Kidney glomerular epithelial cell (primary cell): ENCODE measurements at regions not wholly inside any gene's neighbourhood (a gene's known extent, or its start where the extent isn't known, plus 50 kb on each side); places are given as distances from the start of the nearest gene placed in this dataset.
"Not testable (repeated sequence)": the region's sequence is repeated elsewhere in the genome, so short reads cannot be mapped to it uniquely, and the experiment has no call there.

Experiments
- DNase-seq: peaks from one replicate; lab custom pipeline; 2025; lab: John Stamatoyannopoulos, UW

- DNase-seq = no peak
These were observed 95.1 kb upstream of the SLC22A23 start for GRCh38 chr6:3551716-3552511.

DNA sequence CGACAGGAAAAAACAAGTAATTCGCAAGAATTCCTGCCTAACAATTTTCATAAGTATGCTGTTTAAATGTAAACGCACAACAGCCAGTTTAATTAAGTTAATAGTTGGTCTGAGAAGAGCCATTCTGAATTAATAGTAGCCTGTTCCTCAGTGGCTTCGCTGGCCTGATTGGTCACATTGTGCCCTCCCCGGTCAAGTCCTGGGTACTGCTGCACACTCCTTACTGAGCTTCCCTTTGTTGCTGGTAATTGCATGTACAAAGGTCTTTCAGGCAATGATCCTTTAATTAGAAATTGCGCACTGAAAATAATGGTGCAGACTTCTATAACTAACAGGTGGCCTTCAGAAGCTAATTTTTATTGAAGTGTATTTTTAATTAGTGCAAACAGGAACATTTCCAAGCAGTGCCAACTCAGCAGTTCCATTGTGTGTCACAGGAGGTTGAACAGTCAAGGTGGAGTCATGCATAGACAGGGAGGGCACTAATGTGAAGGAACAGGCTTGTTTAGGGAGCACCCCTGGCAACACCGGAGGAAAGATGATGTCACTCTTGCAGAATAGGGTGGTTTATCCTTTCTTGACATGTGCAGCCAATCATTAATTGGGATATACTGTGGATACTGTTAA lies 92.6 kb upstream of the SLC22A23 start:
- DNase-seq = no peak

GRCh38 chr6:3546121-3546520 lies 89.3 kb upstream of the SLC22A23 start:
- DNase-seq = no peak

DNA sequence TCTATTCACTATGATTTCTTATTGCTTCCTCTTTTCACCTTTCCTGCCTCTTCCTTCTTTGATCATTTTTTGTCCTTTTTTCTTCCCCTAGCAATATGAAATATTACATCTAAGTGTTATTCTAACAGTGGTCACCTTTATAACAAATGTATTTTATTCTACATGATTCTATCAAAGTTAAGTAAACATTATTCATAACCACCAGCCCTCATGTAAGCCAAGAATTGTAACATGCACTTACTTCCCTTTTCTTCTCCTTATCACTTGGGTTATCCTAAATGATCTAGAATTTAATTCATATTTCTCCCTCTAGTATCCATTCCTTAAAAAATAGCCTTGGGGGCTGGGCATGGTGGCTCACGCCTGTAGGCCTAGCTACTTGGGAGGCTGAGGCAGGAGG lies 88.3 kb upstream of the SLC22A23 start:
- no peak for DNase-seq

- no peak for DNase-seq
These were observed 85.3 kb upstream of the SLC22A23 start for GRCh38 chr6:3542032-3542640.

DNA sequence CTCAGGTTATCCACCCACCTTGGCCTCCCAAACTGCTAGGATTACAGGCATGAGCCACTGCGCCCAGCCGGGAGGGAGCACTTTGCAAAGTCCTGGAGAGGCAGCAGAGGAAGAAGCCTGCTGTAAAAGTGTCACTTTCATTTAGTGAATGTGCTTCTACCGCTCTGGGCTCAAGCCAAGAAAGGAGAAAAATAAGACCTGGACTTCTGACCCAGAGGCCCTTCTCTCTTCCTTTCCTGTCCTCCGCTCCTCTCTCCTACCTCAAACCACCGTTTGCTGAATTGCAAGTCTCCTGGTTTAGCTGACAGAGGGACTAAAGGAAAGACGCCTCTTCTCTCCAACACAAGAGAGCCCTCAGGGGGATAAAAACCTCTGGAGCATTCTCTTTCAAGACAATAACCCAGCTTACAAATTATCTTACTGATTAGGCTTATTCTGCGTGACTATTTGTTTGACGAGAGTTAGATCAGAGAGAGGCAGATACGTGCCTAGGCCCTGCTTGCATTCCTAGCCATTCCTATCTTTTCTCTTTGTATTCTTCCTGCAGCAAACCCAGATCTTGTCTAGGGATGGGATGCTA lies 84.2 kb upstream of the SLC22A23 start:
- no peak for DNase-seq

GRCh38 chr6:3540253-3540820 lies 83.5 kb upstream of the SLC22A23 start:
- DNase-seq = no peak

GRCh38 chr6:3538536-3538935 lies 81.7 kb upstream of the SLC22A23 start:
- DNase-seq = no peak

- no peak for DNase-seq
These were observed 80.1 kb upstream of the SLC22A23 start for GRCh38 chr6:3536901-3537300.

DNA sequence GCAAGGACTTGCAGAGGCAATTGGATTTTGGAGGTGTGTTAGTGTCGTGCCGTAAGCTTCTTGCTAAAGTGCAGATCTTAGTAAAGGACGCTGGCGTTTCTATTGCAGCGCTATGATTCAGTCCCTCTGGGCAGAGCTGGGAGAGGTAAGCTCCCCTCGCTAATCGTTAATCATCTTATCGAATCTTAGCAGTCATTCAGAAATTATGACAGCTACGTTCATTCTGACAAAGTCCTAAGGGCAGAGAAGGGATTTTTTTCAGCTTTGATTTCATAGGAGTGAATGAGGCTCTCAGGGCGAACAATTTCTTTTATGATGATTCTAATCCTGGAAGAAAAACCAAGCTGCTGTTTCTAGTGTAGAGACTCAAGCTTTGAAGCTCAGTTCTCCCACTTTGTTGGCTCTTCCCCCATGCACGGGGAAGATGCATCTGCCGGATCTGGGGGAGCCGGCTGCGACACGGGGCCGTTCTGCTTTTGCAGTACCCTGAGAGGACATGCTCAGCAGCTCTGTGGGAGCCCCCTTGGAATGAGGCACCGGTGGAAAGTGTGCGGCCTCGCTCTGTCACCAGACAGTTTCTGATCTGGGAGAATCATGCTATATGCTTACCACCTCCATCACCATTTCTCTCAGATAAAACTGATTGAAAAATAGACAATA lies 79.1 kb upstream of the SLC22A23 start:
- no peak for DNase-seq

GRCh38 chr6:3535033-3535775 lies 78.4 kb upstream of the SLC22A23 start:
- no peak for DNase-seq

GRCh38 chr6:3534599-3534998 lies 77.7 kb upstream of the SLC22A23 start:
- no peak for DNase-seq

DNA sequence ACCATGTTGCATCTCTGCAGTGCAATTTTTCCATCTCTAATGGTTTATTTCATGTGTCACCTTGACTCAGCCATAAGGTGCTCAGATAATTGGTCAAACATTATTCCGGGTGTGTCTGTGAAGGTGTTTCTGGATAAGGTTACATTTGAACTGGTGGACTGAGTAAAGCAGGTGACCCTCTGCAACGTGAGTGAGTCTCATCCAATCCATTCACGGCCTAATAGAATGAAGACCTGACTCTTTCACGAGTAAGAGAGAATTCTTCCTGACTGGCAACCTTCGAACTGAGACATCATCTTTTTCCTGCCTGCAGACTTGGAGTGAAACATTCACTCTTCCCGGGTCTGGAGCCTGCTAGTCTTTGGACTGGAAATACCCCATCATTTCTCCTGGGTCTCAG lies 77.1 kb upstream of the SLC22A23 start:
- DNase-seq = no peak

DNA sequence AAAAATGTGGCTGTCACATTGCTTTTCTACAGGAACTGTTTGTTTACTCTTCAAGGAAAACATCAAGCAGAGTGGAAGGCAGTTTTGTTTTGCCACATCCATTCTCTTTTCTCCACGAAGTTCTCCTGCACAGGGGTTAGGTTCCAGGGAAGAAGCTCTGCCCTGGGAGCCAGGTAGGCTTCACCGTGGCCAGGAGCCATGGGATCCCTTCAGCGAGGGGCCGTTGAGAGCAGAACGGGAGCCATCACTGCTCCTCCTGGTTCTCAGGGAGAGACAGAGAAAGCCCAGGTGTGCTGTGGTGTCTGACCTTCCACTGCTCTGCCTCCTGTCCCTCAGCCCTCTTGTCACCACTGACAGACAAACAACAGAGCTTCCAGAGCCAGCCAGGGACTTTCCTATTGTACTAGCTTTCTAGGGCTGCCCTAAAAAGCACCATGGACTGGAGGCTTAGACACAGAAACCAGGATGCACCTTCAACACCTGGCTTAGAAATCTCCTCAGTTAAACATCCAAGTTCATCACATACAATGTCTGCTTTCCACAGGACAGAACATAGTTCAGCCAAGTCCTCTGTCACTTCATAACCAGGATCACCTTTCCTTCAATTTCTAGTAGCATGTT lies 75.6 kb upstream of the SLC22A23 start:
- no peak for DNase-seq

DNA sequence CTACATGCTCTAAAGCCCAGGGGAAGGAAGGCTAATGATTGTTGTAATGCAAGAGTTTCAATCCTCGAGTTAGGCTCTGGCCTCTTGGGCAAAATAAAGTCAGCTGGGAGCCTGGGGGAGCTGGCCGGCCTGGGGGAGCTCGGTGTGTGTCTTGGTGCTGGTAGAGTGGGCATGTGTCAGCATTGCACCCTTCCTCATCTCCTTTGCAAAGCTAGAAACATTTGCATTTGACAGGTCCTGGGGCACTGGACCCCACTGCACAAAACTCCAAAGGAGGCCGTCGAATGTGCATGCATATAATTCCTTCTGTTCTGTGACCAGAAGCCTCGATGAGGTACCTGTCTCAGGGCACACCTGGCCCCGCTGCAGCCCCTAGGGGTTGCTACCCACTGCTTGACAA lies 74.6 kb upstream of the SLC22A23 start:
- no peak for DNase-seq

GRCh38 chr6:3530515-3530914 lies 73.7 kb upstream of the SLC22A23 start:
- no peak for DNase-seq

- no peak for DNase-seq
These were observed 72.9 kb upstream of the SLC22A23 start for GRCh38 chr6:3529721-3530120.

DNA sequence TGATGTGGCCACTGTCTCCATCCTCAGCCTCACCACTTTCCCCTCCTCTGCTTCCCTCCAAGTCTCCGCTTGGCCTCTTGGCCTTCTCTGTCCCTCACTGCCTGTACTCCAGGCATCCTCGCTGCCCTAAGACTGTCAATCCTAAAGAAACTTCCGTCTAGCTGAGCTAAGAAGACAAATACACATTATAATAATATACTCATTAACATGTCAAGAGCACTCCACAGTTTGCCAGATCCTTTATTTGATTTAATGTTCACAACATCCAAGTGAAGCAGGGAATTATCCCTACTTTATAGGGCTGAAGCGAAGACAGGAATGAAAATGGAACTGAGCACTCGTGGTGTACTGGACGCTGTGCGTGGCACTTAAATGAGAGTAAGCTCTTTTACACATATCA lies 72.4 kb upstream of the SLC22A23 start:
- DNase-seq = no peak

- DNase-seq = not testable (repeated sequence)
These were observed 71.3 kb upstream of the SLC22A23 start for GRCh38 chr6:3528081-3528671.

GRCh38 chr6:3527651-3527977 lies 70.8 kb upstream of the SLC22A23 start:
- DNase-seq = no peak
